ENCODE measurements at regions not wholly inside any gene's neighbourhood (a gene's known extent, or its start where the extent isn't known, plus 50 kb on each side); places are given as distances from the start of the nearest gene placed in this dataset.

- TF ChIP-seq ZNF318 (CRISPR knock-in tag; IDR thresholded peaks at IDR 0.05) (no peak), ZBTB38 (CRISPR knock-in tag; IDR thresholded peaks at IDR 0.05) (no peak), ZNF160 (CRISPR knock-in tag; IDR thresholded peaks at IDR 0.05) (no peak), CREM (IDR thresholded peaks at IDR 0.05) (no peak), CREM (CRISPR knock-in tag; IDR thresholded peaks at IDR 0.05) (no peak), KLF11 (CRISPR knock-in tag; IDR thresholded peaks at IDR 0.05) (no peak), BRD4 (CRISPR knock-in tag; IDR thresholded peaks at IDR 0.05) (no peak), ZNF75D (CRISPR knock-in tag; IDR thresholded peaks at IDR 0.05; ENCODE audit: borderline replicate concordance) (no peak), ZNF460 (CRISPR knock-in tag; IDR thresholded peaks at IDR 0.05; ENCODE audit: borderline replicate concordance) (no peak)
These were observed 124.5 kb upstream of the CIBAR2 start (continued) for GRCh38 chr16:85236818-85237150.
